ENCODE measurements at regions not wholly inside any gene's neighbourhood (a gene's known extent, or its start where the extent isn't known, plus 50 kb on each side); places are given as distances from the start of the nearest gene placed in this dataset.

- no peak overlapping the region for H3K56ac ChIP-seq (ENCODE audit: insufficient read length, low read depth, low read length)
- Mint-ChIP-seq H3K4me3 (no peak overlapping the region), H3K4me1 (peaks cover 7 to 13% of the 10 kb centered on the region in 2 experiments; a peak in 3 of 4 replicates), H3K36me3 (ENCODE audit: insufficient read depth in 1 of 3, low read depth in 3 of 3) (peaks cover 0 to 2% (median 0%) of the 10 kb centered on the region in 3 experiments; a peak in 1 of 7 replicates), H3K27me3 (ENCODE audit: low read depth) (no peaks in the 10 kb centered on the region; the same call in 1 of the 2 replicates), H3K27ac (no peak overlapping the region), H3K9me3 (no peaks in the 10 kb centered on the region)
- H3K27ac ChIP-seq (ENCODE audit: insufficient read length, low read depth, low read length): no peak overlapping the region
- H3K4me1 ChIP-seq (ENCODE audit: insufficient read depth, low read length): no peaks in the 10 kb centered on the region; the same call in 1 of the 2 replicates
- TF ChIP-seq, protein P1, sequence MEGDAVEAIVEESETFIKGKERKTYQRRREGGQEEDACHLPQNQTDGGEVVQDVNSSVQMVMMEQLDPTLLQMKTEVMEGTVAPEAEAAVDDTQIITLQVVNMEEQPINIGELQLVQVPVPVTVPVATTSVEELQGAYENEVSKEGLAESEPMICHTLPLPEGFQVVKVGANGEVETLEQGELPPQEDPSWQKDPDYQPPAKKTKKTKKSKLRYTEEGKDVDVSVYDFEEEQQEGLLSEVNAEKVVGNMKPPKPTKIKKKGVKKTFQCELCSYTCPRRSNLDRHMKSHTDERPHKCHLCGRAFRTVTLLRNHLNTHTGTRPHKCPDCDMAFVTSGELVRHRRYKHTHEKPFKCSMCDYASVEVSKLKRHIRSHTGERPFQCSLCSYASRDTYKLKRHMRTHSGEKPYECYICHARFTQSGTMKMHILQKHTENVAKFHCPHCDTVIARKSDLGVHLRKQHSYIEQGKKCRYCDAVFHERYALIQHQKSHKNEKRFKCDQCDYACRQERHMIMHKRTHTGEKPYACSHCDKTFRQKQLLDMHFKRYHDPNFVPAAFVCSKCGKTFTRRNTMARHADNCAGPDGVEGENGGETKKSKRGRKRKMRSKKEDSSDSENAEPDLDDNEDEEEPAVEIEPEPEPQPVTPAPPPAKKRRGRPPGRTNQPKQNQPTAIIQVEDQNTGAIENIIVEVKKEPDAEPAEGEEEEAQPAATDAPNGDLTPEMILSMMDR (conservative IDR thresholded peaks at IDR 0.05): no peak
- no peak overlapping the region for H3K23ac ChIP-seq (ENCODE audit: insufficient read length, low read depth, low read length)
- no peak overlapping the region for H2AK5ac ChIP-seq (ENCODE audit: insufficient read length, low read length)
- no peak overlapping the region for H3K14ac ChIP-seq (ENCODE audit: insufficient read depth, low read length)
- H4K91ac ChIP-seq (ENCODE audit: insufficient read length, low read depth, low read length): no peak overlapping the region
- H3K9ac ChIP-seq (ENCODE audit: extremely low read depth, insufficient read length, low read length): no peak overlapping the region
- no peaks in the 10 kb centered on the region for H3K23me2 ChIP-seq (ENCODE audit: insufficient read length, low read depth, low read length, poor library complexity, severe bottlenecking)
- no peak overlapping the region for H3K4me2 ChIP-seq (ENCODE audit: insufficient read depth, insufficient read length, low read length)
- no peak overlapping the region for H3K4ac ChIP-seq (ENCODE audit: low read depth, low read length)
- no peak for DNase-seq
- H2BK20ac ChIP-seq (ENCODE audit: low read depth, low read length, poor library complexity, severe bottlenecking): no peak overlapping the region
- H3T11ph ChIP-seq (ENCODE audit: low read length): no peak overlapping the region
- H4K8ac ChIP-seq (replicated peaks; ENCODE audit: insufficient read length, low read depth, low read length): no peak overlapping the region
- H2AFZ ChIP-seq (ENCODE audit: low read length): no peak overlapping the region
- no peak overlapping the region for H3K18ac ChIP-seq (ENCODE audit: insufficient read length, low read depth, low read length)
- no peaks in the 10 kb centered on the region for H3K79me1 ChIP-seq (ENCODE audit: insufficient read depth, low read depth, low read length, poor library complexity, severe bottlenecking)
- no peak overlapping the region for H2BK12ac ChIP-seq (ENCODE audit: insufficient read length, low read depth, low read length)
- H2BK5ac ChIP-seq (ENCODE audit: insufficient read length, low read length): no peak overlapping the region
- H4K20me1 ChIP-seq (ENCODE audit: control insufficient read depth, insufficient read depth, insufficient read length): no peaks in the 10 kb centered on the region
- H4K5ac ChIP-seq (ENCODE audit: insufficient read length, low read depth, low read length): no peak overlapping the region
- H3K79me2 ChIP-seq (ENCODE audit: insufficient read depth, low read length): no peaks in the 10 kb centered on the region
- H3K27me3 ChIP-seq (ENCODE audit: insufficient read depth, low read length): no peaks in the 10 kb centered on the region
- H2BK15ac ChIP-seq (ENCODE audit: low read depth, low read length): no peak overlapping the region
- no peaks in the 10 kb centered on the region for H3K9me3 ChIP-seq (ENCODE audit: control insufficient read depth, low read depth, low read length)
- no peak overlapping the region for H2BK120ac ChIP-seq (ENCODE audit: low read depth, low read length, poor library complexity, severe bottlenecking)
- no CpG with 5 or more reads among the region's 2 CpGs for WGBS (ENCODE audit: extremely low coverage, insufficient read length, low lambda C conversion rate)
Observed at GRCh38 chr9:81391457-81391825, 297.9 kb downstream of the TLE1 start.

All from H9 (cell line).